Retina (tissue), 1 donor: ENCODE measurements at regions not wholly inside any gene's neighbourhood (a gene's known extent, or its start where the extent isn't known, plus 50 kb on each side); places are given as distances from the start of the nearest gene placed in this dataset.

Experiments
- DNase-seq: peaks from one replicate; pipeline ENCODE4 v3.0.0-alpha.2; 2016

DNA sequence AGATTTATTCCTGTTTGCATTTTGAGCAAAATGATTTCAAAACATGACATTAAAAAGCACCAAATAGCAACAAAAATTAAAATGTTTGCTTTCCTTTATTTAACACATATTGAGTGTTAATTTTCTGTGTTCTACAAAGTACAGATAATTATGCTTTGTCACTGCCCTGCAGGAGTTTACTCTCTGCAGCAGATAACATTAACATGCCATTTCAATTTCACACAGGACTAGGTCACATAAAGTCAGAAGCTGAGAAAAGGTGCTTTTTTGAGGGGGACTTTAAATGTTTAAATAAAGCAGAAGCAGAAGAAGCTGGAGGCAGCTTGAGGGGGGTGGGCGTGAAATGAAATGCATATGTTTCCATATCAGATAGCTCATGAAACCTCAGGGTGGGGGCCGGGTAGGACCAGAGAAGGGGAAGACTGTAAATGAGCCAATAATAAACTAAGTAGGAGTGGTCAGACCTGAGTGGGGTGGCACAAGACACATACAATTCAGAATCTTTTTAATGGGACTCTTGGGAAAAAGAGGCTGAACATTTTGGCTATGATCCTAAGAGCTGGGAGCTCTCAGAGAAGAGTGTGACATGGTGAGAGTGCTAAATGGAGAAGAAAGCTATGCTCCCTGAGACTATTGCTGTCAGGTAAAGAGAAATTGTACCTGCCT, 387.5 kb downstream of the FAM170A start:
- no peak for DNase-seq

DNA sequence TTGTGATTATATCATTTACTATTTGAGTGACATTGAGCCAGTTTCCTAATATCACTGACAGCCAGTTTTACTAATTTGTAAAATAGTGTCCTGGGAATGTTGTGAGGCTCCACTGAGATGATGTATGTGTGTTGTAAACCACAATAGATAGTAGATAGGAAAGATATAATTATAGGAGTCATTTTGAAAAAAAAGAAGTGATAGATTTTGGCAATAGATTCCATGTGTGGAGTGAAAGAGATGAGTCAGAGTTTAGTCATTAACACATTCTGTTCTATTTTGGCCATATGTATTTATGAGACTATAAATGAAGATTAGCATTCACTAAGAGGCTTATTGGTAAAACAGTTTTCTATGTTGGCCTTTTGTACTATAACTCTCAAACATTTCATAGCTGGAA, 388.2 kb downstream of the FAM170A start:
- no peak for DNase-seq

DNA sequence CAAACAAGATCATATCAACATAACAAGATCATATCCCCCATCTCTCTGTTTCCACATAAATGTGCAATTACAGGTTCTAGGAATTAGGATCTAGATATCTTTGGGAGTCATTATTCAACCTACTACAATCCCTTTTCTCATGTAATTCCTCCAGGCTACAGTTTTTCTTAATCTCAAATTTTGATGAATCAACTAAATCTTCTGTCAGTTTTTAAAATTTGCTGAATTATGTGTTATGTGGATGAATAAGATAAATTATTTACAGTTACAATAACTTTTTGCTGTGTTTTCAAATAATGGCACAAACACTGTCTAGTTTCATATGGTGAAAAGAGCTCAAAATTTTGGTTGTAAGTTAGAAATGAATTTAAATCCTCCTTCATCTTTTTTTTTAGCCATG, 405.8 kb downstream of the FAM170A start:
- no peak for DNase-seq

DNA sequence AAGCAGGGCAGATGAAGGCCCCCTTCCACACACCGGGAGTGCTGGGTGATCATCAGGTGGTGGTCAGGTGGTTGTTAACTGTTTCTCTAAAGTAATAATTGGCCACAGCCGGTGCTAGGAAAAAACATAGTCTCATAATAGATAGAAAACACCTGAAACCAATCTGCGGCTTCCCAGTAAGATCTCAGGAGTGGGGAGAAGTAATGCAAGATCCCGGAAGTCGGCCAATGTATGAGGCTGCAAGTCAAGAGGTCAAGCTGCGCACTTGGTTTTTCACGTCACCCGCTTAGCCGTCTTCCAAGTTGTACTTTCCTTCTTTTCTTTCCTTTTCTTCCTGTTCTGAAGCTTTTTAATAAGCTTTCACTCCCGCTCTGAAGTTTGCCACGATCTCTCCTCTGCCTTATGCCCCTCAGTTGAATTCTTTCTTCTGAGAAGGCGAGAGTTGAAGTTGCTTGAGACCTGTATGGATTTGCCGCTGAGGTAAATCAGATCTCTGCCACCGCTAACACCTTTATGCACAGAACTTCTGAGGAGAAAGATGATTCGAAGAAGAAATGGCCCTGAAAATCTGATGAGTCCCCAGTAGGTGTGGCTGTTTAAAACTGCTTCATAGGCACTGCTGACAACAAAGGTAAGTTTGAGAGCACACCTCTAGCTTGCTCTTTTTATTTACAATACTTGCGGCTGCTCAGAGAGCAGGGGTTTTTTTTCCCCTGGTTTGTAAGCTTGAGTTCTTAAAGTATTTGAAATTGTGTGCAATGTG, 406.6 kb downstream of the FAM170A start:
- no peak for DNase-seq

DNA sequence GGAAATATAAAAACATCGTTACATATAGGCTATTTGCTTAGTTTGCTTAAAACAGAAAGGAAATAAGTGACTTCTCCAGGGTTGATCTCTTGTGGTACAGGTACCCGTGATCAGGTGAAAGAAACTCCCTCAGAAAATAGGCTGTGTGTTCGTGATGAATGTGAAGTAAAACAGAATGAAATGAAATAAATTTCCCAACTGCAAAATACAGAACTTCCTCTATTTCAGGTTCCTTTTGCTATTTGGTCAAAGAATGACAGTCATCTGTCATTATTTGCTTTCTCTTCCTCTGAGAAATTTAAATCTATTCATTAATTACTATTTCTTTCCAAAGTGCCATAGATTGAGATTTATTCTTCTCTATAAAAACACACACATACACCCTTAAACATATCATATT, 408.1 kb downstream of the FAM170A start:
- DNase-seq, result no peak

DNA sequence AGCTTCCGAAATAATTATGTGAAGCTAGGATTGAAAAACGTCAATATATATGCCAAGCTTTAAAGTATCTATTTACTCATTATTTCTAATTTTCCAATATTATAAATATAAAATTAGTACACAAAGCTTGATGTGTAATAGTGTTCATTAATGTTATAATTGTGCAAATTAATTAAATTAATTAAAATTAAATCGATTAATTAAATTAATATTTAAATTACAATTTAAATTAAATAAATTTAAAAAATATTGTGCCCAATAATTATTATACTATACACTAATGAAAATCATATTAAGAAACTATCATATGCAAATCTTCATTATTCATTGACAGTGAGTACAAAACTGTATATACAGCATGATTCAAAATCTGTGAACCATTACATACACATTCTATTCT, 409.8 kb downstream of the FAM170A start:
- no peak for DNase-seq

DNA sequence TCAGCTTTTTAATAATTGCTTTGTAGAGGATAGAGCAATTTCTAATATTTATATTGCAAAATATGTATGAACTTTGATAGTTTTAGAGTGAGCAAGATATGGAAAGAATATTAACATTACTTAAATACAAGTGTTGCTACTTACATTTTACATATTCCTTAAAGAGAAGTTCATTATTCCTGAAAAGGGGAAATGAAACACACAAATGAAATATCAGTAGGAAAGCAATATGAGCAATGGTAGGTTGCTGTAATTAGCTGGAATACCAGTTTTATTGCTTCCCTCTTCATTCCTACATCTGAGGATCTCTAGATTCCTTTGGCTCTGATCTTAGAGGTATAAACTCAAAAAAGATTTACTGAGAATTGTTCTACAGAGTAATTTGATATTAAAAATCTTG, 414.1 kb downstream of the FAM170A start:
- no peak for DNase-seq

DNA sequence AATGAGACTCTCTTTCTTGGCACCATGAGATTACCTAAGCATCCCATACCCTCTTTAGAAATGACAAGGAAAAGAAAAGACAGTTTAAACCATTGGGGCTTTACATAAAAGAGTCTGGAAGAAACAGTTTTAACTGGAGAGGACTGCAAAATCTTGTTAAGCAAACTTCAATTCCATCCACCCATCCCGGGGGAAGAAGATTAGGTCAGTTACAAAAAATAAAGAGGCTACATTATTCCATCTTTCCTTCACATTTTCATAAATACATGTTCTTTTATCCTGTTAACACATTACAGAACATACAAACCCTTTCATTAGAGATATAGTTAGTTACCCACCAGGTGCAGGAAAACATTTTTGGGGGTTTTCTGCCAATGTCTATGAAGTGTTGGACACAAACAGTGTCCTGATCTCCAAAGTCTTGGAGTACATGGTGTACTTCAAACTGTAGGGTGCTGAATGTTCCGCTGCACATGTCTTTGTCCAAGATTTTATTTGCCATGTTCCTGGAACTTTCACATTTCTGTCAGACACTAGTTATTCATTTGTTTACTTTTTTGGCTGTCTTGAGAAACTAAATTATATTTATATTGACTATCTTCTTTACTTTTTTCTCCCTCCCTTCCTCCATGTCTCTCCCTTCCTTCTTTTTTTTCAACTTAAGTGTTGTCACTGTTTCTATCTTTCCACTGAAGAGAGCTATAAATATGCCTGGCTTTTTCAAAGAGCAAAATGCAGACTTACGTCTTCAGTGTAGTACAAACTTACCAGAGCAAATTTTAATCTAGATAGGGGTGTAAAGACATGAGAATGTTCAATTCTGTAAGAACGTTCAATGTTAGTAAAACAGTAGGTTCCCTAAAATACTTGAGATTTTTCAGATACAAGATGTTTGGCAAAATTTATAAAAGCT, 410.9 kb upstream of the PRR16 start:
- no peak for DNase-seq

DNA sequence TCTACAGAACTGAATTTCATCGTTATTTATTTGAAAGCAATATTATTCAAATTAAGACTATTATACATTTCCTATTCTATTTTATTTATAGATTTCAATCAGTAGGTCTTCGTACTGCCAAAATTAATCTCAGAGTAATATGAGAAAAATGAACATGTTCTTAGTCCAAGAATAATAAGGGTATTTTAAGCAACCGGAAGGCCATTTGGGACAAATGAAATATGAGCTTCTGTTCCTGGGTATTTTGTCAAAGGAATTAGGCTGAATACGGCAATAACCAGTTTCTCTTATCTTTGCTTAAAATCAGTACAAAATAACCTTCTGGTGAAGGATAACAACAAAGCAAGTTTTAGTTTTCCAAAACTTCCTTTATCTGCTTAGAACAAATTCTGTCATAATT, 410.3 kb upstream of the PRR16 start:
- DNase-seq, result no peak

DNA sequence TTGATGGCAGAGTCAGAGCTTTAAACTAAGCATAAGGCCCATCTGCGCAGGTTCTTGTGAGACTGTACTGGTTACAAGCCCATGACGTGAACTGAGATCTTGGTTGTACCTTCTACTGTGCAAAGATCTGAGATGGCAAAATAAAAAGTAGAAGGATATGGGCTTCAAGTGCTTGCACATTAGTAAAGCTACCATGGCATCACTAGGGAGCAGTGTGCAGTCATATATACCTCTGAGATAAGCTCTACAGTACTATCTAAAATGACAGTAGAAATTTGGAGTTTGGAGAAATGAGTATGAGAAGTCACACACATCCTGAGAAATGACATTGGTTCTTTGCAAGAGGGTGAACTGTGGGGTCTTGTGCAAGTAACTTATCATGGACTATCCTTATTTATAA, 408.2 kb upstream of the PRR16 start:
- DNase-seq, result no peak

DNA sequence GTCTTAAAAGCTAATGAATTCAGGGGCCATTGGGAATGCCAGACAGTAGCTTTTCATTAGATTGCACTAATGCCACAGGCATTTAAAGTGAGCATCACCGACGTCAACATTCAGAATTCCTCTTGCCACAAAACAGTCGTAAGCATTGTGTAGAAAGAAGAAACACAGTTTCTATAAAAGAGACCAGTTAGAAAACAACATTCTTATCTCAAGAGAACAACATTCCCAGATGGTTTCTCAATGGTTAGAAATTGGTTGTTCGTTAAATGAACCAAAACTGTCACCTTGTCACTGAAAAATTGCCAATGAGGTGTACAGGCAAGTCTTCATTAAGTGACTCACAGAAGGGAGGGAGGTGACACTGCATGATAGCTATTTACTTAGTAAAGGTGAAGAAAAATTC, 401.6 kb upstream of the PRR16 start:
- DNase-seq, result no peak

DNA sequence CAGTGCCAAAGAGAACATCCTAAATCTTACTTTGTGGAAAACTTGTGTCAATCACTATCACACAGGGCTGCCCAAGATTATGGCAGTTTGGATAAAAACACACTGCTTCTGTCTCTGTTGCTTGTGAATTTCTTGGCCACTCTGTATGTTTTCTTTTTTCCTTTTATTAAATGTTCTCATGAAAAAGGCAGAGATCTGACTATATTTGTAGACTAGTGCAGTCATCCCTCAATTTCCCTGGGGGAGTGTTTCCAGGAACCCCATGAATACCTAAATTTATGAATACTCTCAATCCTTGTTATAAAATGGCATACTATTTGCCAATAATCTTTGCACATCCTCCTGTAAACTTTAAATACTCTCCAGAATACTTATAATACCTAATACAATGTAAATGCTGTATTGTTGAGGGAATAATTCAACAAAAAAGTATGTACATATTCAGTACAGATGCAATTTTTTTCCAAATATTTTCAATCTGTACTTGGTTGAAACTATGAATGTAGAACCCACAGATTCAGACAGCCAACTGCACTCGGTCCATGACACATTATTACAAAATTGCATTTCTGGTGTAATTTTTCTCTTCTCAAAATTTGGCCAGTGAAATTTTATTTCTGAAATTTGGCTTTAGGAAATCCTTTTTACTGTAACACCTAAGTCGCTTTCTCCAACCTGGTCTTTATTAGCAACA, 391.9 kb upstream of the PRR16 start:
- no peak for DNase-seq

DNA sequence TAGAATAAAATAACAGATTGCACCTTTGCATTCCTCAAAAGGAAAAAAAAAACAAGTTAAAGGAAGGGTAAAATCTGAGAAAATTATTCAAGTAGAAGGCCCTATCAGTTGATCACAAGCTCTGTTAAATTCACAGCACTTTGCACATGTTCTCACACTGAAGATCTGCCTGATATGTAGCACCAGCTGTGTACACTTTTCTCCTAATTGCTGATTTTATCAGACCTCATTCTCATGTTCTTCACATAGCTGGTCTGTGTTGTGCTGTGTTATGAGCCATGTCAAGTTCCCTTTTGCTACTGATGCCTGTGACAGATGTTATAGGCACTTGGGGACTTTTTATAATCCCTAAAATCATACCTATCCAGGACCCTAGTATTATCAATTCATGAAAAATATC, 390.4 kb upstream of the PRR16 start:
- no peak for DNase-seq

DNA sequence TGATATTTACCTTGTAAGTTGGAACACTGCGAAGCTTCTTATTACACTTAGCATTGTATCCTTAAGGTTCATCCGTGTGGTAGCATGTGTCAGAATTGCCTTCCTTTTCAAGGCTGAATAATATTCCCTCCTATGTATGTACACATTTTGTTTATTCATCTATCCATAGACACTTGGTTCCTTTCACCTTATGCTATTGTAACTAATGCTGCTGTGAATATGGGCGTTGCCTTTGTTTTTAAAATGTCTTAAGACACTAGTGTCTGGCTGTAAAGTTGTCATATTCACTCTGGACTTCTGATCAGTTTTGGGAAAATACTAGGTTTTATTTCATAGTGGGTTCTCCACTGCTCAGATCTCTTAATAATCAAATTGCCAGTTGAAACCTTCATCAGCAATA, 383.3 kb upstream of the PRR16 start:
- DNase-seq, result no peak

DNA sequence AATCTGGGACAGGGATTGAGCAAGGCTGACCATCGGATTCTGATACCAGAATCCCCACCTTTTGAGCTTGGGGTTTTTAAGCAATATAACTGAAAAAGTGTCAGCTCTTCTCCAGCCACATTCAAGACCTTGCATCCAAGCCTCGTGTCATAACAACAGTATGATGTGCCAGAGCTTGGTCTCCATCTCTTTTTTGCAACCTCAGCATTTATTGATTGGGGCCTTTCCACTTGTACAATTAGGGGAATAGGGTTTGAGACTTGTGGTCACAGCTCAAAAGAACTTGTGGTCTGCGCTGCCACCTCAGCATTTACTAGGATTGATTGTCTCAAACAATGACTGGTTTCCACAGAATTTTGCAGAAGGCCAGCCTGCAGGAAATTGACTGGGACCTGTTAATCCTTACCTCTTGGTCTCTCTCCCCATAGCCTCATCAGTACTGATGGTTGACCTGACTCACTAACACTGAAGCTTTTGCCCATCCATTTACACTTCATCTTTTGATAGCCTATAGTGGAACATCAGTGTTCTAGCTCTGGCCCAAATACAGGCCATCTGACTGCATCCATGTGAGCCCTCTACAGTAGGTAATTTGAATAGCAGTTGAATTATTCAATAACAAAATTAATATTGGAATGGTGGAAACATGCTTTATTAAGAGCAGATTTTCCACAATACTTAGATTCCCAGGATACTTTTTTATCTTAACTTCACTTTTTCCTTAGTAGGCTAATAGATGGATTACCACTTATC, 381.6 kb upstream of the PRR16 start:
- DNase-seq, result no peak

DNA sequence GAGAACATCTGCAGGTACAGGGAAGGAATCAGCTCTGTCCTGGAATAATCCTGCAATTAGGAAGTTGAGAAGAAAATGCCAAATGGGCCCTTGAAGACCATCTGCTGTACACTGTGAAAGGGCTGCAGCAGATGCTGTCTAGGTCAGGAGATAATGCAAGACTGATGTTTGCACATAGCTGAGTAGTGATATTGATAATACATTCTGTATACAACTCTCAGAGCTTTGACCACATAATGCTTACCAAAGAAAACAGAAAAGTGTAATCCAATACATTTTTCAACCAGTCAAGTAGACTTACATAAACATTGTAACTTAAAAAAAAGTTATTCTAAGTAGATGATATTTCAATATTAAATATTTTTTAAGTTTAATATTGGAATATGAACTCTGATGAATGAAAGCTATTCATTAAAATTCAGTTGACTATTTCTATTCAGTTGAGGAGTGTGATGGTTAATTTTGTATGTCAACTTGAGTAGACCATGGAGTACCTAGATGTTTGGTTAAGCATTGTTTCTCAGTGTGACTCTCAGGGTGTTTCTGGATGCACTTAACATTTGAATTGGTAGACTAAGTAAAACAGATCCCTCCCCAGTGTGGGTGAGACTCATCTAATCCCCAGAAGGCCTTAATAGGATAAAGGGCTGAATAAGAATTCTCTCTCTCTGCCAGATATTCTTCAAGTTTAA, 380.1 kb upstream of the PRR16 start:
- no peak for DNase-seq

DNA sequence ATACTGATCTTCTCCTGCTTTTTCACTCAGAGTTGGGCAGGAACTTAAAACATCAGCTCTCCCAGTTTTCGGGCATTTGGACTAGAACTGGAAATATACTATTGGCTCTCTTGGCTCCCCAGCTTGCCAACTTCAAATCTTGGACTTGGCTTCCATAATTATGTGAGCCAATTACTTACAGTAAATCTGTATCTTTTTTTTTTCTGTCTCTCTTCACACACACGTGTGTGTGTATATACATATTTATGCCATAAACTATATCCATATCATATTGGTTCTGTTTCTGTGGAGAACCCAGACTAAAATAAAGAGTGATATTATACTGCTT, 379.6 kb upstream of the PRR16 start:
- no peak for DNase-seq

DNA sequence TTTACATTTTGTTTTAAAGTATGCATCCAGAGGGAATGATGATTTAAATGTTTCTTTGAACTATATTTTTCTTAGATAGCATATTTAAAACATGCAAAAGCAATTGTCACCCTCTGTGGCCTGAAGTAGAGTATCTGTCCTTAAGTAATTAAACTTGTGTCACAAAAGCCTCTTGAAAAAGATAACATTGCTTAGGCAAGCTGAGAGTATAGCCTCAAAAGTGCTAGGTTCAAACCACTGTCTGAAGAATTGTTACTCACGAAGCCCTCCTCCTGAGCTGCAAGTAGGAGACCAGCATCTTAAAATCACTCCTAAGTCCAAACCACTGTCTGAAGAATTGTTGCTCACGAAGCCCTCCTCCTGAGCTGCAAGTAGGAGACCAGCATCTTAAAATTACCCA, 378.0 kb upstream of the PRR16 start:
- no peak for DNase-seq

DNA sequence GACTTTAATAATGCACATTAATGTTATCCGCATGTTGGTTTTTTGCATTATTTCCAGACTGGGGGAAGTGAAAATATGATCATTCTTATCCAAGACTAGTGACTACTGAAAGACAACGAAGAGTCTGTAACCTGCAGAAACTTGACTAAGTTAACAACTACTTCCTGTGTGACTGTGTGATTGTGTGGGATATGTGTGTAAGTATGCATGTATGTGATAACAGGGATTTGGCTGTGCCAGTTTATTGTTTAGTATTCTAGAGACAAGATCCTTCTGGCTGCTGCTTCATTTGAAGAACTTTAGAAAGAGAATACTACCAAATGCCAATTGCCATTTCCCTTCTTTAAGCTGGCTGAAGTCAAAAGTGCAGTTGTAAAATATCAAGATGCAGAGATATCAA, 375.7 kb upstream of the PRR16 start:
- DNase-seq, result no peak

DNA sequence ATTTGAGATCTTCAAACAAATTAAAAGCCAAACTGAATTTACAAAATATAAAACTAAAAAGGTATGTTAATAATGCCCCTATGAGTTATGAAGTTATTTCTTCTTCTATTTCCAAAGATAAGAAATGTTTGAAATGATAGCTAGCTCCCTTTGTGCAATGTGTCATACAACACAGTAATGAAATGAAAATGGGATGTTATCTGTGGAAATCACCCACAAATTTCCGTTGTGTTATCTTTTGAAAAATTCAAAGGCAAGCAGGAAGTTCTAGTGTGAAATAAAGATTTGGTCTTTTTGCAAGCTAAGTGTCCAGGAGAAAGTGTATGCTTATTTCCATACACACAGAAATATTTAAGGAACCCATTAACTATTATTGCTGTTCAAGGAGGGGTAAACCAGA, 375.3 kb upstream of the PRR16 start:
- no peak for DNase-seq

DNA sequence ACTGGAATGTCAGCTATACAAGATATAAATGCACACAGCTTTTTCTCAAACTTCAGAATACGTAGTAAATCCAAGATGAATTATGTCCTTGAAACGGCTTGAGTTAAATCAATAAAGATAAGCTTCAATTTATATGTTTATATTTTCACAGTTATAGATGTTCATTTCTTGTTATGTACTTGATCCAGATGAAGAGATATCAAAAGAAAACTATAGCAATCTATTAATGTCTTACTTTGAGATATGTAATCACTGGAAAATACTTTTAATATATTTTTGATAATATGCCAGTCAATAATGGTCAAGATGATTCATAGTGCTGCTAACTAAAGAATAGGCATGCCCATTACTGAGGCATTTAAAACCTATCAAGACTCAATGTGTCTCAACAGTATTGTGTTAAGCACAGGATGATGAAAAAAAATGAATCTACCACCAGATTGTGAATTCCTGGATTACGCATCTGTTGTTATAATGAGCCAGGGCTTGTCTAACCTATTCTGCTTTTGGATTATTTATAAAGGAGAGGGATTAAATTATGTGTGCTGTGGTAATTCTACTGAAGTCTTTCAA, 372.6 kb upstream of the PRR16 start:
- DNase-seq, result no peak

DNA sequence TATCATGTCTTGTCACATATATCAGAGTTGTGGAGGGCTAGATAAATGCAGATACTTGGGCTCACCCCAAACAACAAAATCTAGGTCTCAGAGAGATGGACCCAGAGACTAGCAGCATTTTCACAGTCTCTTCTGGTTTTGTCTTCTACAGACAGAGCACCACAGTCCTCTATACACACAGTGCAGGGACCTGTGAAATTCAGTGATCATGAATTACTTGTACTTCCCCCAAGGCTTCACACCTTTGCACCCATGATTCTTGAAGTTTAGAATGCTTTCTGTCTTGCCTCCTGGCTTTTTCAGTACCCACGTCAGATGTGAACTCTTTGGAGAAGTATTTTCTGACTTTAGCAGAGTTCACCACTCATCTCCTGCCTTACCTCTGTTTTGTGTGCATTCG, 371.5 kb upstream of the PRR16 start:
- DNase-seq, result no peak
